Osteocyte (in vitro differentiated cells): ENCODE measurements at regions not wholly inside any gene's neighbourhood (a gene's known extent, or its start where the extent isn't known, plus 50 kb on each side); places are given as distances from the start of the nearest gene placed in this dataset.

Experiments
- DNase-seq: peaks from one replicate; pipeline ENCODE4 v3.0.0; 2021; ENCODE audit warnings: mixed read lengths; ENCODE audit not compliant: unreplicated experiment; ENCODE audit errors: extremely low spot score
- H3K27ac Mint-ChIP-seq: one replicate; pipeline ENCODE4 v1.8.0; 2021; ENCODE audit warnings: mild to moderate bottlenecking, mixed read lengths; ENCODE audit not compliant: unreplicated experiment
- H3K27me3 Mint-ChIP-seq: one replicate; pipeline ENCODE4 v1.8.0; 2021; ENCODE audit warnings: mixed read lengths; ENCODE audit not compliant: unreplicated experiment
- H3K36me3 Mint-ChIP-seq: one replicate; pipeline ENCODE4 v1.8.0; 2021; ENCODE audit warnings: mixed read lengths; ENCODE audit not compliant: unreplicated experiment
- H3K4me1 Mint-ChIP-seq: one replicate; pipeline ENCODE4 v1.8.0; 2021; ENCODE audit warnings: mixed read lengths; ENCODE audit not compliant: unreplicated experiment
- H3K4me3 Mint-ChIP-seq: one replicate; pipeline ENCODE4 v1.8.0; 2021; ENCODE audit warnings: mild to moderate bottlenecking, moderate library complexity, mixed read lengths; ENCODE audit not compliant: unreplicated experiment
- H3K9me3 Mint-ChIP-seq: one replicate; pipeline ENCODE4 v1.8.0; 2021; ENCODE audit warnings: mixed read lengths; ENCODE audit not compliant: unreplicated experiment
- TF ChIP-seq, protein P1 (sequence below): fragments of 200-600 bp; sonication (generic); IDR thresholded peaks from 2 replicates; pipeline ENCODE4 v1.5.0; 2021; ENCODE audit warnings: antibody characterized with exemption, mild to moderate bottlenecking, moderate library complexity

DNA sequence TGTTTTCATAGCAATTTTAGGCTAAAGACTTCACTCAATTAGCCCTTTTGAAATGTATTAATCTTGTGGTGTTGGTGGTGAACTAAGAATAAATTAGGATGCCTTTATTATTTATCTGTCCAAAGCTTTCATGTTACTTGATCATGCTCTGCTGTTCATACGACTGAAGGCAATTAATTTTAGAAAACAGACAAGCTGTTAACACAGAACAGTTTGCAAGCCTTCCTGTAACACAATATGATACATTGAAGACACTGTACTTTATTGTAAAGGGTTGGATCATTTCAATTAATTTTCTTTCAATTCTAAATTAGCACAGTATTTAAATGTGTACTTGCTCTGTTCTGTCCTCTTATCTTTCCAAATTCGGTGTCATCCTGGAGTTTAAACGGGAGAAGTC is 794.3 kb upstream of the MIR17HG start:
- TF ChIP-seq, protein P1, sequence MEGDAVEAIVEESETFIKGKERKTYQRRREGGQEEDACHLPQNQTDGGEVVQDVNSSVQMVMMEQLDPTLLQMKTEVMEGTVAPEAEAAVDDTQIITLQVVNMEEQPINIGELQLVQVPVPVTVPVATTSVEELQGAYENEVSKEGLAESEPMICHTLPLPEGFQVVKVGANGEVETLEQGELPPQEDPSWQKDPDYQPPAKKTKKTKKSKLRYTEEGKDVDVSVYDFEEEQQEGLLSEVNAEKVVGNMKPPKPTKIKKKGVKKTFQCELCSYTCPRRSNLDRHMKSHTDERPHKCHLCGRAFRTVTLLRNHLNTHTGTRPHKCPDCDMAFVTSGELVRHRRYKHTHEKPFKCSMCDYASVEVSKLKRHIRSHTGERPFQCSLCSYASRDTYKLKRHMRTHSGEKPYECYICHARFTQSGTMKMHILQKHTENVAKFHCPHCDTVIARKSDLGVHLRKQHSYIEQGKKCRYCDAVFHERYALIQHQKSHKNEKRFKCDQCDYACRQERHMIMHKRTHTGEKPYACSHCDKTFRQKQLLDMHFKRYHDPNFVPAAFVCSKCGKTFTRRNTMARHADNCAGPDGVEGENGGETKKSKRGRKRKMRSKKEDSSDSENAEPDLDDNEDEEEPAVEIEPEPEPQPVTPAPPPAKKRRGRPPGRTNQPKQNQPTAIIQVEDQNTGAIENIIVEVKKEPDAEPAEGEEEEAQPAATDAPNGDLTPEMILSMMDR = no peak
- peaks cover 3% of the 10 kb centered on the region for H3K9me3 Mint-ChIP-seq
- no peaks in the 10 kb centered on the region for H3K27me3 Mint-ChIP-seq
- no peak overlapping the region for H3K4me3 Mint-ChIP-seq
- no peaks in the 10 kb centered on the region for H3K4me1 Mint-ChIP-seq
- no peak overlapping the region for H3K27ac Mint-ChIP-seq
- no peak for DNase-seq
- no peaks in the 10 kb centered on the region for H3K36me3 Mint-ChIP-seq

DNA sequence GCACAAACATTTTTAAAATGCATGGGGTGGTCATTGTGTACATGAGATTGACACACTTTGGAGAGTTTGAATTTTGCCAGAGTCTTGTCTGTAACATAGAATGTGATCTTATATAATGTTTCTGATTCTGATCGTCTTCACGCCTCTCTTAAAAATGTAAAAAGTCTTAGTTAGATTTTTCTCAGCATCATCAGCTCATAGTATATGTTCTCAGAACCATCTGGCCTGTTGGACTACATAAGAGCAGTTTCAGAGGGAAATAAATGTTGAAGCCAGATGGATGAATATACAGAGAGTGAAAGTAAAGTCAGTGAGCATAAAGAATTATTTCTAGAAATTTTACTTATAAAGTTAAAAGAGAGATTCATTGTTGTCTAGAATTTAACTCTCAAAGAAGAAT is 789.9 kb upstream of the MIR17HG start:
- Mint-ChIP-seq H3K4me1 (no peaks in the 10 kb centered on the region), H3K27ac (no peak overlapping the region), H3K36me3 (no peaks in the 10 kb centered on the region), H3K4me3 (no peak overlapping the region), H3K27me3 (no peaks in the 10 kb centered on the region), H3K9me3 (no peaks in the 10 kb centered on the region)
- TF ChIP-seq, protein P1 = no peak
- DNase-seq = no peak

DNA sequence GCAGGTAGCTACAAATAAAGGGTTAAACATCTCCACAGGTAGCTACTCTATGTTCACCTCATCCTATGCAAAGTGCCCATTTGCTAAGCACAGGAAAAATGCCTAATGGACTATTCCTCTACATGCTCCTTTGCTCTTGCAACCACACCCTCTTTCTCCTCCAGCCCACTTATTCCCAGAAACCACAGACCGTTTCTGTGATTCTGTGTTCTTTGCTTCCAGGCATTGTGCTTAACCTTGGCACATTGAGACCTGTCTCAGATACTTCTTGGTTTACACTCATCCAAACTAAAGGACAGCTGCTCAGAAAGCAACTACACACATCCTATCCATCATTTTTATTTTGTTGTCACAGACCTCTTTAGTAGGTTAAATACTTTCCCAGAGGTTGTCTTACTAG is 785.0 kb upstream of the MIR17HG start:
- no peak for DNase-seq
- no peaks in the 10 kb centered on the region for H3K36me3 Mint-ChIP-seq
- H3K9me3 Mint-ChIP-seq = no peaks in the 10 kb centered on the region
- H3K4me3 Mint-ChIP-seq = no peak overlapping the region
- TF ChIP-seq, protein P1 = no peak
- H3K4me1 Mint-ChIP-seq = no peaks in the 10 kb centered on the region
- no peak overlapping the region for H3K27ac Mint-ChIP-seq
- H3K27me3 Mint-ChIP-seq = no peaks in the 10 kb centered on the region

DNA sequence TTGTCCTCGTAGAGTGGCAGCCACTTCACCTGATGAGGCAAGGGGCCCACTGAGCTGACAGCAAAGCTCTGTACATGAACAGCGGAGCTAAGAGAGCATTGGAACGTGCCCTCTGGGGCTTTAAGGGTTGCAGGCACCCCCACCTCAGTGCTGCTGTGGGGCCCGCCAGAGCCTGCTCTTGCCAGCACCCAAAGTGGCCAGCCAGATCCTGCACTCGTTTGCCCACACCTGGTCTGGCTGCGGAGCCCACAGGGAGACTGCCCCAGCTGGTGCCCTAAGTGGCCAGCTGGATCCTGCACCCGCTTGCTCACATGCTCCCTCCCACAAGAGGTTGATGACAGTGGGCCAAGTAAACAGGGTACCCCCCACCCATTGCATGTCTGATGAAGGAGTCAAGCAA is 783.4 kb upstream of the MIR17HG start:
- Mint-ChIP-seq H3K4me1 (no peaks in the 10 kb centered on the region), H3K4me3 (no peak overlapping the region), H3K27ac (no peak overlapping the region), H3K27me3 (no peaks in the 10 kb centered on the region), H3K36me3 (no peaks in the 10 kb centered on the region), H3K9me3 (no peaks in the 10 kb centered on the region)
- DNase-seq = no peak
- TF ChIP-seq, protein P1 = no peak

DNA sequence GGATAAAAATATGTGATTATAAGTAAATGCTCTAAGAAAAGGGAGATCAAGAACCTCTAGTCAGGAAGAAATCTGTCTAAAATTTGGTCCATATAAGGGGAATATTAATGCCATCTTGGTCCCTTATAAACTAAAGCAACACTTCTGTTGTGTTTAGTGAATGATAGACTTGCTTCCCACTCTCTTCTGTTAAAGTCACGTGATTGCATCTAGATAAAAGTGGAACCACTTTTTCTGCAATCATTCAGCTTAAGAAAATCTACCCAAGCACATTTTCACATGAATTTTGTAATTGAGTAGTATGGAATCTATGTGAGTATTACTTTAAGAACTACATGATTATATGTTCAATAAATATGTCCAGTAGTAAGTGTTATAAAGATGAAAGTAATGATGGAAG is 782.9 kb upstream of the MIR17HG start:
- DNase-seq = no peak
- Mint-ChIP-seq H3K27ac (no peak overlapping the region), H3K4me1 (no peaks in the 10 kb centered on the region), H3K4me3 (no peak overlapping the region), H3K27me3 (no peaks in the 10 kb centered on the region), H3K36me3 (no peaks in the 10 kb centered on the region), H3K9me3 (no peaks in the 10 kb centered on the region)
- TF ChIP-seq, protein P1 = no peak
